ENCODE measurements at regions not wholly inside any gene's neighbourhood (a gene's known extent, or its start where the extent isn't known, plus 50 kb on each side); places are given as distances from the start of the nearest gene placed in this dataset.

DNA sequence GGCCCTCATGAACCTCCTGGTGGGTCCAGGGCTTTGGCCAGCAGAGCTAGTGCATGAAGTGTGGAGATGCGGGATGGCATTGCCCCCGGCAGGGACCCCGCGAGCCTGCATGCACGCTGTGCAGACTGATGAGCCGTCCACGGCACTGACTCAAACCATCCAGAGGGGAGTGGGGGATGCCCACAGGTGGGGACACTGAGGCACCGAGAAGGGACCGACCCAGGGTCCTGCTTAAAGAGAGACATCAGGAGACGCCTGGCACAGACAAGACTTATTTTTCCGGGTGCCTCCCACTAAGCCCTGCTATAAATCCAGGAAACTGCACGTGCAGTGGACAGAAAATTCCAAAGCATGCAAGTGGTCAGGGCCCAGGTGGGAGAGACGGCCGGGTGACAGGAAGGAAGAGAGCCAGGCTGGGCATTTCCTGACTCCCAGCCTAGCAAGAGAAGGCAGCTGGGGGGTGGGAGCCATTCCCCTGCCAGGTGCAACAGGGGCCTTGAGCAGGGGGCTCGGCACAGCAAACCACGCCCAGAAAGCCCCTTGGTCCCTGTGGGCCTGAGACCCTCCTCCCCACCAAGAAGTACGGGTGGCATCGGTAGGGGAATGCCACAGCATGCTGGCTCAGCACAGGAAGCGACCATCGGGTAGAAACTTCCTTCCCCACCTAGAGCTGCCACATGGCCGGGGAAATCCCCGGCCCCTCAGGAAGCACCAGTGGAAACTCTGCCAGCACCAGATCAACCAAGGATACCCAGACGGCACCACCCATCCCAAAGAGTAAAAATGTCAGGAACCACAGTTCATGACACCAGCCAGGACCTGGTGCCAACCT, 91.5 kb downstream of the FOXL3 start:
- Histone ChIP-seq H3K4me1 (ENCODE audit: low read length) (no peaks in the 10 kb centered on the region), H3K9me3 (ENCODE audit: low read length) (no peaks in the 10 kb centered on the region), H4K20me1 (ENCODE audit: insufficient read depth, low read depth, low read length) (no peaks in the 10 kb centered on the region), H3K9ac (ENCODE audit: low read length) (no peak overlapping the region), H3K4me2 (ENCODE audit: low read depth, low read length, poor library complexity, severe bottlenecking) (no peak overlapping the region), H2AFZ (ENCODE audit: low read length) (no peak overlapping the region), H3K79me2 (ENCODE audit: low read length) (no peaks in the 10 kb centered on the region), H3K4me3 (ENCODE audit: low read length) (no peak overlapping the region), H3K27me3 (ENCODE audit: low read length) (no peaks in the 10 kb centered on the region), H3K9me2 (replicated peaks; ENCODE audit: insufficient read depth, low read length) (no peaks in the 10 kb centered on the region), H3K27ac (ENCODE audit: low read length) (no peak overlapping the region), H3K36me3 (ENCODE audit: insufficient read depth, low read length) (no peaks in the 10 kb centered on the region)
- DNase-seq = no peak

DNA sequence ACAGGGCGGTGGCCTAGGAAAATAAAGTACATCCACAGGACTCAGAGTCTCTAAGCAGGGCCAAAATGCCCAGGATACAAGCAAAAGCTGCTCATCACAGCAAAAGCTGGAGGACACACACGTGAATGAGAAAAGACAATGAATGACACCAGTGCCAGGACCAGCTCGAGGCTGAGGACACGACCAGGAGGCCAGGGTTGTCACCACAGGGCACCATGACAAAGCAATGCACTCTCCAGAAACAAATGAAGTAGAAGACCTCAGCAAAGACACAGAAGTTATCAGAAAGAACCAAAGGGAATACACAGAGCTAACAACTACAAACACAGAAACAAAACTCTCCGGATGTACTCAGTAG, 92.1 kb downstream of the FOXL3 start:
- H3K4me3 ChIP-seq (ENCODE audit: low read length) = no peak overlapping the region
- no peak overlapping the region for H3K4me2 ChIP-seq (ENCODE audit: low read depth, low read length, poor library complexity, severe bottlenecking)
- no peaks in the 10 kb centered on the region for H3K9me3 ChIP-seq (ENCODE audit: low read length)
- H3K4me1 ChIP-seq (ENCODE audit: low read length) = no peaks in the 10 kb centered on the region
- H2AFZ ChIP-seq (ENCODE audit: low read length) = no peak overlapping the region
- no peaks in the 10 kb centered on the region for H3K9me2 ChIP-seq (replicated peaks; ENCODE audit: insufficient read depth, low read length)
- H4K20me1 ChIP-seq (ENCODE audit: insufficient read depth, low read depth, low read length) = no peaks in the 10 kb centered on the region
- H3K9ac ChIP-seq (ENCODE audit: low read length) = no peak overlapping the region
- no peak for DNase-seq
- no peaks in the 10 kb centered on the region for H3K27me3 ChIP-seq (ENCODE audit: low read length)
- H3K79me2 ChIP-seq (ENCODE audit: low read length) = no peaks in the 10 kb centered on the region
- no peak overlapping the region for H3K27ac ChIP-seq (ENCODE audit: low read length)
- no peaks in the 10 kb centered on the region for H3K36me3 ChIP-seq (ENCODE audit: insufficient read depth, low read length)

DNA sequence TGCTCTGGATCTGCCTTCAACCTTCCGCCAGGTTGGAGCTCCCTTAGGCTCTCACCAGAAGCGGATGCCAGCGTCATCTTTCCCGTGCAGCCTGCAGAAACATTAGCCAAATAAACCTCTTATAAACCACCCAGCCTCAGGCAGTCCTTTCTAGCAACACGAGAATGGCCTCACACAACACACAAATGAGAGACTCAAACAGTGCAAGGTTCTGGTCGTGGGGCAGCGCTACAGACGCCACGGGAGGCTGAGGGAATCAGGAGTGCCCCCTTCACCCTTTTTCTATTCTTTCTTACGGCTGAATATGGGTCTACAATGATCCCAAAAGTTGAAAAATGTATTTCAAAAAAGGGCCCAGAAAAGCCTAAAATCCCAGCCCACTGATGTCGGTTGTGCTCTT, 96.4 kb downstream of the FOXL3 start:
- Histone ChIP-seq H3K79me2 (ENCODE audit: low read length) (no peaks in the 10 kb centered on the region), H3K9ac (ENCODE audit: low read length) (no peak overlapping the region), H3K4me3 (ENCODE audit: low read length) (no peak overlapping the region), H3K4me1 (ENCODE audit: low read length) (no peaks in the 10 kb centered on the region), H3K4me2 (ENCODE audit: low read depth, low read length, poor library complexity, severe bottlenecking) (no peak overlapping the region), H3K9me2 (replicated peaks; ENCODE audit: insufficient read depth, low read length) (no peaks in the 10 kb centered on the region), H3K27me3 (ENCODE audit: low read length) (no peaks in the 10 kb centered on the region), H3K27ac (ENCODE audit: low read length) (no peak overlapping the region), H4K20me1 (ENCODE audit: insufficient read depth, low read depth, low read length) (no peaks in the 10 kb centered on the region), H3K36me3 (ENCODE audit: insufficient read depth, low read length) (no peaks in the 10 kb centered on the region), H2AFZ (ENCODE audit: low read length) (no peak overlapping the region), H3K9me3 (ENCODE audit: low read length) (no peaks in the 10 kb centered on the region)
- no peak for DNase-seq

DNA sequence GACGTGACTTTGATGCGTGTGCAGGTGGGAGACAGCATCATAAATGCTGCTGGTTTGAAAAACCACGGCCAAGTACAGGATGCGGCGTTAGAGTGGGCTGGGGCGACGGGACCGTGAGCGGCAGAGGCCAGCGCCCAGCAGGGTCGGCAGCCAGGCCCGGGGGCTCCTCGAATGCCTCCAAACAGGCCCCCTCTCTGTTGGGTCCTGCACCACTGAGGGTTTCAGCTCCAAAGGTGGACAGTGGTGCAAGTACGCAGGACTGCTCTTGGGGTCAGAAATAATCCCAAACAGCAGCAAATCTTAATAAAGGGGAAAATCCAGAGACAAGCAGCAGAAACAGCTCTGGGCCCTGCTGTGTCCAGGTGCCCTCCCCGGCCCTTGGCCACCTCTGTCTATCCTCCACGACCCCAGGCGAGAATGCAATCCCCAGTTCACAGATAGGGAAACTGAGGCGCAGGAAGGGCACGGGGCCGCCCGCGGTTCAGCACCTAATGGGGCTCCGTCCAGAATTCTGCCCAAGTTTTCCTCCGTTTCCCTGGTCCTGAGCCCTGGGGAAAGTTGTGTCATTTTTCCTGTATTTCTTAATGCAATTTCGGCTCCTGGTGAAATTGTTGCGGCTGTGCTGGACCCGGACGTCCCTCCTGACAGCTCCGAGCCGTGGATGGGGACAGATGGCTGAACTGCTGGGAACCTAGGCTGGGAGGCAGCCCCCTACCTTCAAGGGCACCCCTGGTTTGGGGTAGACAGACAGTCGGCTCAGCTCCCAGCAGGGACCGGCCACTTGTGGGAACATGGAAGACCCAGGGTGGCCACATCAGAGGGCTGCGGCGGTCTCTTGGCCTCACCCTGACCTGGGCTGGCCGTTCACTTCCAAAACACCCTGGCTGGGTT, 97.4 kb downstream of the FOXL3 start:
- Histone ChIP-seq H4K20me1 (ENCODE audit: insufficient read depth, low read depth, low read length) (no peaks in the 10 kb centered on the region), H3K36me3 (ENCODE audit: insufficient read depth, low read length) (no peaks in the 10 kb centered on the region), H3K9me2 (replicated peaks; ENCODE audit: insufficient read depth, low read length) (no peaks in the 10 kb centered on the region), H3K27me3 (ENCODE audit: low read length) (no peaks in the 10 kb centered on the region), H3K9ac (ENCODE audit: low read length) (no peak overlapping the region), H3K9me3 (ENCODE audit: low read length) (no peaks in the 10 kb centered on the region), H3K79me2 (ENCODE audit: low read length) (no peaks in the 10 kb centered on the region), H3K4me3 (ENCODE audit: low read length) (no peak overlapping the region), H3K4me2 (ENCODE audit: low read depth, low read length, poor library complexity, severe bottlenecking) (no peak overlapping the region), H2AFZ (ENCODE audit: low read length) (no peak overlapping the region), H3K27ac (ENCODE audit: low read length) (no peak overlapping the region), H3K4me1 (ENCODE audit: low read length) (no peaks in the 10 kb centered on the region)
- no peak for DNase-seq

DNA sequence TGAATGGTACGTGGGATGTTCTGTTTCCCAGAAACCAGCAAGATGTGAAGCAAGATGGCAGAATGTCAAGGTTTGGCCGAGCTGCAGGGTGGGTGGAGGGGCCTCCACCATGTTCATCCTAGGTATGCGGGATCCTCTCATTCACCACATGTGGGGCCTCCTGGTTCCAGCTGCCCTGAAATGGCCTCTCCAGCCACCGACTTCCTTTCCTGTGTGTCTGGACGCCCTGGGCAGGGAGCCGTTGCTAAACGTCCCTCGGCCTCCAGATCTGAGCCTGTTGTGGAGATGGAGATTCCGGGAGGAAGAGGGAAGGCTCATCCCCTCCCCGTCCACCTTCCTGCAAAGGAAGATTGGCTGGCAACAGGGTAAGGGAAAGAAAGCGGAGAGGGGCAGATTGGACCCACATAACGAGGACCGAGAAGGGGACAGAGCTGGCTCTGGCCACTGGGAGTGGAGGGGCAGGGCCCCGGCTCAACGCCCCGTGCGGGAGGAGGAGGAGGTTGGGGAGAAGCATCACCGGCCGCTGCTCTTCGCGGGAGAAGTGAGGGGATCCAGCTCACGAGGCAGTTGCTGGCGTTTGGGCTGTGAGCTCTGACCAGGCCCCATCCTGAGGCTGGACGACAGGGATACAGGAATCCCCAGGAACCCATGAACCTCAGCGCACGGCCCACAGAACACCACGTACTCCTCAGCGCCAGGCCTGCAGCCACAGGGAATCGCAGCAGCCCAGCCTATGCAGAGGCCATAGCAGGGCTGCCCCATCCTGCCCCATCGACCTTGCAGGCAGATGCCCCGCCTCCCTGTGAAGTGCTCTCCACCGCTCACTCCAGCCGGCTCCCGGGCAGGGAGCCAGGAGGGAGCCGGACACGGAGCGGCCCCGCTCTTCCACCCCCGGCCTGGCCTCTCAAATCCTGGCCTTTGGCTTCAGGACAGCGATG, 98.3 kb downstream of the FOXL3 start:
- no peaks in the 10 kb centered on the region for H3K4me1 ChIP-seq (ENCODE audit: low read length)
- H3K79me2 ChIP-seq (ENCODE audit: low read length) = no peaks in the 10 kb centered on the region
- H3K4me2 ChIP-seq (ENCODE audit: low read depth, low read length, poor library complexity, severe bottlenecking) = no peak overlapping the region

DNA sequence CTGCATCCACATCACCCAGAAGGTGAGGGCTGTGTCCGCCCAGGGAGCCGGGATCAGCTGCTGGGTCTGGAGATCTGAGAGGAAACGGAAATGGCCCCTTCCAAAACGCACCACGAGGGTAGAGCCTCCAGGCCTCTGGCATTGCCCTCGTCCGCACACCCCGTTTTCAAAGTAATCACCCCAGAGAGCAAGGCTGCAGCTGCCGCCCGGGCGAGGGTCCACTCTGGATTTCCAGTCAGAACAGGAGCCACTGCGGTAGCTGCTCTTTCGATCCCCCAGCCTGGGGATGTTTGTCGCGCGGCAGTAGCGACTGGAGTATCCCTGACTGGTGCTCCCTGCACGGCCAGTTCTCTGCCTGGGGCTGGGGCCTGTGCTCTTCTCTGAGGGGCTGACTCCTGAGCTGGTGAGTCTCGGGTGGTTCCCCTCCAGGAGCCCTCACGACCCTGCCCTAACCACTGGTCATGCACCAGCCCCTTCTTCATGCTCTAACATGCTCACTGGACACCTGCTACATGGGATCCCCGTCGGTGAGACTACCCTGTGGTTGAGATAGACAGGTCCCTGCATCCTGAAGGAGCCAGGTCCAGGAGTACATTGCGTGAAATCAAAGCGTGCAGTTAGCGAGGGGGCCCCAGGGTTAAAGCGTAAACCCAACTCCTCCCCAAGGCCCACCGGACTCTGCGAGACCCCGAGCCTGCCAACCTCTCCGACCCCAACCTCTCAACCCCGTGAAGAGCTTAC, 99.2 kb downstream of the FOXL3 start:
- Histone ChIP-seq H3K4me2 (ENCODE audit: low read depth, low read length, poor library complexity, severe bottlenecking) (no peak overlapping the region), H2AFZ (ENCODE audit: low read length) (no peak overlapping the region), H3K79me2 (ENCODE audit: low read length) (no peaks in the 10 kb centered on the region), H3K9ac (ENCODE audit: low read length) (no peak overlapping the region), H3K27ac (ENCODE audit: low read length) (no peak overlapping the region), H4K20me1 (ENCODE audit: insufficient read depth, low read depth, low read length) (no peaks in the 10 kb centered on the region), H3K4me3 (ENCODE audit: low read length) (no peak overlapping the region), H3K9me3 (ENCODE audit: low read length) (no peaks in the 10 kb centered on the region), H3K9me2 (replicated peaks; ENCODE audit: insufficient read depth, low read length) (no peaks in the 10 kb centered on the region), H3K4me1 (ENCODE audit: low read length) (no peaks in the 10 kb centered on the region), H3K36me3 (ENCODE audit: insufficient read depth, low read length) (no peaks in the 10 kb centered on the region), H3K27me3 (ENCODE audit: low read length) (no peaks in the 10 kb centered on the region)
- no peak for DNase-seq

More for the DNA sequence above, 98.3 kb downstream of the FOXL3 start:
- H3K9me2 ChIP-seq (replicated peaks; ENCODE audit: insufficient read depth, low read length) = no peaks in the 10 kb centered on the region
- no peaks in the 10 kb centered on the region for H3K36me3 ChIP-seq (ENCODE audit: insufficient read depth, low read length)
- no peaks in the 10 kb centered on the region for H3K9me3 ChIP-seq (ENCODE audit: low read length)
- H3K9ac ChIP-seq (ENCODE audit: low read length) = no peak overlapping the region
- H2AFZ ChIP-seq (ENCODE audit: low read length) = no peak overlapping the region
- no peaks in the 10 kb centered on the region for H3K27me3 ChIP-seq (ENCODE audit: low read length)
- no peaks in the 10 kb centered on the region for H4K20me1 ChIP-seq (ENCODE audit: insufficient read depth, low read depth, low read length)
- no peak overlapping the region for H3K27ac ChIP-seq (ENCODE audit: low read length)
- DNase-seq = no peak
- H3K4me3 ChIP-seq (ENCODE audit: low read length) = no peak overlapping the region

DNA sequence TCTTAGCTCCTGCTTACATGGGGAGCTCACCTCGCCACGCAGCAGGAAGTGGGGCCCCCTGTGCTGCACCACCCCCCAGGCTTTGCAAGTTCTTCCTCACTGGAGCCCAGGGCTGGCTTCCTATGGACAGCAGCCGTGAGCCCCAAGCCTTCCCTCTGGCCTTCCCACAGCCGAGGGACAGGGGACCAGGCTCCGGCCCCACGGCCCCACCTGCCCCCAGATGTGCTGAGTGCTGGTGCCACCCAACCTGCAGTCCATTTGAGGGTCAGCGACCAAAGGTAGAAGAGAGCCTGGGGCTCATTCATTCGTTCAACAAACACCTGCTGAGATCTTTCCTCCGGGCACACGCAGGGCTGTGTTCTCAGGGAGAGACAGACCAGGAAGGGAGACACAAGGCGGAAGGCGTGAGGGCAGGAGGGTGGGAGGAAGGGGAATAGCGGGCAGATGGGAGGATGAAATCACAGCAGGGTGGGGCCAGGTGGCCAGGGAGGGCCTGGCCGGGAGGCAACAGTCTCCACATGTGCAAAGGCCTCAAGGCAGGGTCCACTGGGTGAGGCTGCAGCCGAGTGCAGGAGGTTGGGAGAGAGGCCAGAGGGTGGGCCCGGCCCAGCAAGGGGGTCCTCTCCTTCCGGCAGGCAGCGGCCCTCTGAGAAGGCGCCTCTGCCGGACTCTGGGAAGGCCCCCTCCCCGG, 100.1 kb downstream of the FOXL3 start:
- Histone ChIP-seq H3K4me3 (ENCODE audit: low read length) (no peak overlapping the region), H4K20me1 (ENCODE audit: insufficient read depth, low read depth, low read length) (no peaks in the 10 kb centered on the region), H3K9ac (ENCODE audit: low read length) (no peak overlapping the region), H3K4me1 (ENCODE audit: low read length) (no peaks in the 10 kb centered on the region), H3K9me2 (replicated peaks; ENCODE audit: insufficient read depth, low read length) (no peaks in the 10 kb centered on the region), H3K36me3 (ENCODE audit: insufficient read depth, low read length) (no peaks in the 10 kb centered on the region), H3K79me2 (ENCODE audit: low read length) (no peaks in the 10 kb centered on the region), H3K27me3 (ENCODE audit: low read length) (no peaks in the 10 kb centered on the region), H2AFZ (ENCODE audit: low read length) (no peak overlapping the region), H3K27ac (ENCODE audit: low read length) (no peak overlapping the region), H3K9me3 (ENCODE audit: low read length) (no peaks in the 10 kb centered on the region), H3K4me2 (ENCODE audit: low read depth, low read length, poor library complexity, severe bottlenecking) (no peak overlapping the region)
- DNase-seq = no peak
